Right lobe of liver (tissue), 4 donors: ENCODE measurements at regions not wholly inside any gene's neighbourhood (a gene's known extent, or its start where the extent isn't known, plus 50 kb on each side); places are given as distances from the start of the nearest gene placed in this dataset.

Experiments
- CTCF ChIP-seq, 4 donors: fragments of 200-600 bp in 3 of 4; fragments of 450-650 bp in 1 of 4; IDR thresholded peaks; one replicate each; pipeline versions ENCODE4 v1.5.1 to v1.8.0; 2016 to 2022; ENCODE audit warnings: antibody characterized with exemption in 4 of 4, mild to moderate bottlenecking in 2 of 4
- POLR2A ChIP-seq: fragments of 450-650 bp; IDR thresholded peaks from one replicate; pipeline ENCODE4 v1.6.1; 2017; ENCODE audit warnings: antibody characterized with exemption, mild to moderate bottlenecking
- donor health status: DM: no; HTN: no; CAD: no.
- donor health status: DM: no; HTN: no; CAD: no.
- donor health status: DM: no; HTN: yes; CAD: no.

GRCh38 chrX:5683996-5684395 is 544.7 kb downstream of the NLGN4X start:
- no peak for TF ChIP-seq CTCF (IDR thresholded peaks at IDR 0.05)
- no peak for TF ChIP-seq POLR2A
